ENCODE measurements at regions not wholly inside any gene's neighbourhood (a gene's known extent, or its start where the extent isn't known, plus 50 kb on each side); places are given as distances from the start of the nearest gene placed in this dataset.

DNA sequence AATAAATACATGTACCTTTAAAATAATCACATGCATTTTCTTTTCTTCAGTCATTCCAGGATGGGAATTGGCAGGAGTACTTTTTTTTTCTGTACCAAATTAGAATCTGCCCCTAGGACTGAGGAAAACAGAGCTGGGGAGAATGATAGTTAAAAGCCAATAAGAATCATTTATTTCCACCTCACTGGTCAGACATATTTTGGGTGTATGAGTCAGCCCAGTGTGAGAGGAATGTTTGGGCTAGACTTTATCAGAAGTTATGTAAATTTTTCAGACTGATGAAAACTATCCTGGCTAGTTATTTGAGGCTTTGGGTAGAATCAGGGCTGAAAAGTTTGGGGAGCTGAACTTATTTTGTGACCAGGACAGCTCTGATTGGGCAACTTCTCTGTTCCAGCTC lies 303.1 kb upstream of the NPSR1 start:
- TF ChIP-seq POLR2AphosphoS5 (IDR thresholded peaks at IDR 0.05; ENCODE audit: low read depth, low read length): no peak
- TF ChIP-seq POLR2A (IDR thresholded peaks at IDR 0.05; ENCODE audit: low read depth, low read length): no peak
- no peak for TF ChIP-seq TAF1 (IDR thresholded peaks at IDR 0.05; ENCODE audit: low read depth, low read length)
